NCI-H774 (cell line): ENCODE measurements at regions not wholly inside any gene's neighbourhood (a gene's known extent, or its start where the extent isn't known, plus 50 kb on each side); places are given as distances from the start of the nearest gene placed in this dataset.

Experiments used
- DNase-seq: peaks from one replicate; lab custom pipeline; 2025; lab: John Stamatoyannopoulos, UW

DNA sequence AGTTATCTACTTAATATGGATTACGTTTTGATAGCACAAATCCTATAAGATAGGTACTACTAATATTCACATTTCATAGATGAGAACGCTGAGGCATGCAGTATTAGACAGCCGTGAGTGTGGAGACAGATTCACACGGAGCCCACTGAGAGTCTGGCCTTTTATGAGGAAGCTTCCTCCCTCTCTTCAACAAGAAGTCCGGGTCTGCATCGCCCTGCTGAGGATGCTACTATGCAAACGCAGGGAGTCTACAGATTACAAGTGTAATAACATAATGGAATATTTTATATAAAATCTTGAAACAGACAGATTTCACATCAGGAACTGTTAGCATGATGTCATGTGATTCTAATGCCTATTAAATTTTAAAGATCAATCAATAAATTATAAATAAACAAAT, 255.9 kb upstream of the GLI3 start:
- DNase-seq: no peak

DNA sequence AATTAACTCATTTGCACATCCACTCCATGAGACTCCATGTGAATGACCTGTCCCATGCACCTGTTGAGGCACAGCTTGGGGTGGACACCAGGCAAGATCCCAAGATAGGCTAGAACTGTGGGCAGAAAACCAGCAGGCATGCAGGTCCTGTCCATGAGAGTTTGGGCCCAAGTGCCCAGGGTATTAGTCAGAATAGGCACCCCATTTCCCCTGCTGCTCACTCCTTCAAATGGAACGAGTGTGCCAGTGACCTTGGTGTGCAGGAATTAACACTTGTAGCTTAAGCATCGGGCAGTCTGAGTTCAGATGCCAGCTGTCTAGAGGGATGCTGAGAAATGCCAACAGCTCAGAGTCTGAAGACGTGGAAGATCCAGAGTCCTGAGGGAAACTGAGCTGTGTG, 254.1 kb upstream of the GLI3 start:
- DNase-seq: no peak

DNA sequence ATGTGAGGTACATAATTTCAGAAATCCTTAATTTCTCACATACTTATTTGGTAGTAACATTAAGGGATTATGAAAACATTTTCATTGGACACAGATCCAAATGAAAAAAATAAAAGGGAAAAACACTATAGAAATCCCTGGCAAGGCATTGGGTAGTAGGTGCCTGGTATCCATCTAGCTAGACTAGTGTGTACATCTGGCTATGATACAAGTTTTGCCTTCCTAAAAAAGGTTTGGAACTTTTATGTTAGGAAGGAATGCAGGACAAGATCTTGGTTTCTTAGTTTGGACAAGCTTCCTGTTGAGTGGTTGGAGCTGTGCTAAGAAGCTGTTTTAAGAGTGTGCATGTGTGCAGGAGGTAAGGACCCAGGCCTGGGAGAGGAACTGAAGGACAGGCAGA, 252.3 kb upstream of the GLI3 start:
- no peak for DNase-seq

DNA sequence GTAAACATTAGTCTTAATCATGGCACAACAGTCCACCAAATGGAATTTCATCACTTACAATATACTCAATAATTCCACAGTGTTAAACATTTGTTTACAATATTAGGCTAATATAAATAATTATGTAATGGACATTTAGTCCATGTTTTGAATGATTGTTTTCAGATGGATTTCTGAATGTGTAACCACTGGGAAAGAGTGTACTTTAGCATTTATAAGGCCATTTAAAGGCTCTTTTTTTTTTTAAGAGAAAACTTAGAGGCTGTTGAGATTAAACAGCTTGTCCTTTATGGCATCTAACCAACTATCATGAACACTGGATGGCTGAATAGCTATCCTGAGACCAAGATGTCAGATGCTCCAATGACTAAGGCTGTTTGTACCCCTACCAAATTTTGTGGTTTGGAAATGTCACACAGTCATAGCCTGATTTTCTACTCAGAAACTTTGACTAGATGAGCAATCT, 248.3 kb upstream of the GLI3 start:
- no peak for DNase-seq

DNA sequence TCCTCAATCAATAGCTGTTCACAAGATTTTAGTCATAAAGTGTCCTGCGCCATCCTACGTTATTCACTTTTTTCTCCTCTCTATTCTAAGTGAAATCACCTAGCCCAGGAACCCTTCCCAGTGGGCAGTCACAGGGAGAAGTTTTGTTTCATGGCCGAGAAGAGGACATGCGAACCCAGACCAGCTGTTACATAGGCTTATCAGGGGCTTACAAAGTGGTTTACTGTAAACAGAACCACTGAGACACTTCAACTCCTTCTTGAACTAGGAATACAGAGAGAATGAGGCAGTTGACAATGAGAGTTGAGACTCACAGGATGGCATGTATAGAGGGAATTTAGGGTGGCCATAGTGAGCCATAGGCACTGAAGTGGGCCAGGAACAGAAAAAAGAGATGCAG, 246.9 kb upstream of the GLI3 start:
- no peak for DNase-seq

DNA sequence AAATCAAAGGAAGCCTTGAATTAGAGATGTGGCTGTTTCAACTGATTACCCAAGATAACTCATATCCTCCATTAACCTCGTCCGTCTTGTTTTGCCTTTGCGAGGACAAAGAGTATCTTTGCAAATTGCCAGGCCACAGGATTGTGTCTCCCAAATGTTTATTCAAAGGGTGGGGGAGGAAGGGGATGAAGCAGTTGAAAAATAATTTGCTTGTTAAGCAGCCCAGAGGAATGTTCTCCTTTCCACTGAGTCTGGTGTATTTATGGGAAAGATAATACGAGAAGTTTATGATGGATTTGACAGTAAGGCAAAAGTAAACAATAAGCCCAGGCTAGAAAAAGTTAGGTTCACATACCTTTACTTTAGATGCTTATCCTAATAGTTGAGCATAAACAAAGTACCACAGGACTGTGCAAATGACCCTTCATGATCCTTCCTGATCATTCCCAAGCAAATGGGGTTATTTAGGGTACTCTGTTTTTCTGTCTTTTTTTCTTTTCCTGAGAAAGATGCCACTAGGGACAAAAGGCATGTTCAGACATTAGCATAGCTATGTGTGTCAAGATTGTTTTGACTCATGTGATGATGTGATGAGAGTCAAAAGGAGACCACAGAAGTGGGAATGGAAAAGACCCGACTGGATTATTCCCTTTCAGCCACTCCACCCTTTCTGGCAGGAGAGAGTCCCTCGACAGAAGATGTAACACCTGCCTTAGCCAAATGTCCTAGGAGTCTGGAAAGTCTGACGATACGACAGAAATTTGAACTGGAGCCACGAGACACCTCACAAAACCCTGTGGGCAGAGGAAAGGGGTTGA, 243.0 kb upstream of the GLI3 start:
- DNase-seq: no peak

DNA sequence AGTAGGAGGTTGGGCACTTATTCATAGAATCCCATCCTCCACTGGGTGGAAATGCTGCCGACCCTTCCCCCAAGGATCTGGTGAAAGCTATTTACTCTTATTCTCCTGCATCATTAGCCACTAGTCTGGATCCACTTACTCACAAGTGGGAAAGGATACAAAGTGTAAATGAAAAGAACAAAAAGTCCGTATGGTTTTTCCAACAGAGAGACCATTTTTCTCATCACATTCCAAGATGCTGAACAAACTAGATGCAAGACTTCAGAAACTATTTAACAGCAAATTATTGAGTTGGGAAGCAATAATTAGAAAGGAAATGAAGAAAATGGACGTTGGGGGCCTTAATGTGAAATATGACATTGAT, 242.4 kb upstream of the GLI3 start:
- DNase-seq: no peak

DNA sequence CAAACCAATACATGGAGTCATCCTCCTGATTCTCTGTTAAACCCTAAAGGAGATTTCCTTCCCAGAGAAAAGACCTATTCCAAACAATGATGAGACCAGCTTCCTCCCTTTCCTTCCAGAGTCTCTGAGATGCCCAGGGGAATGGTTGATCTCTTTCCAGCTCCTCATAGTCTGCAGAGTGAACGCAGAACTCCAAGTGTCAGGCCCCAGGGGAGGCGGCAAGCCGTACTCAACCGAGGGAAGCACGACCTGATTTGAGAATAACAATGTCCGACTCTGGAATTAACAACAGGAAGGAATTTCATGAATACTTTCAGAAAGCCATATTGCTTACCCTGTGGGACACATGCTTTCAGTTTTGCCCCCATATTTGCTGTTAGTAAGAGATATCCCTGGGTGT, 241.7 kb upstream of the GLI3 start:
- no peak for DNase-seq

DNA sequence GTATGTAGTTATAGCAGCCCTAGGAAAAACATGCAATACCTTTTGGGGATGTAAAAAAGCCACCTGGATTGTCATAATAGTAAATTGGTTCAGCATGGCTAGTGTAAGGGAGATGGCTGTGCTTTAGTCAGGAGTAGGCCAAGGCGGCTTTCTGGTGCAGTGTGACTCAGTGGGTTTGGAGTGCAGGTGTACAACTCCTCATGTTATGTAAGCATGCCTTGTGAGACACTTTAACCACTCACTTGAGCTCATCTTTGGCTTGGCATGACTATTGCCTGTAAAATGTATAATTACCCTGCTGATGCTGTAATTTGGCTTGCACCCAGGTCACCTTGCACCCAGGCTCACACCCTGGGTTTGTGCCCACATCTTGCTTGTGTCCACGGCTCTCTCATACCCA, 239.2 kb upstream of the GLI3 start:
- DNase-seq: no peak

DNA sequence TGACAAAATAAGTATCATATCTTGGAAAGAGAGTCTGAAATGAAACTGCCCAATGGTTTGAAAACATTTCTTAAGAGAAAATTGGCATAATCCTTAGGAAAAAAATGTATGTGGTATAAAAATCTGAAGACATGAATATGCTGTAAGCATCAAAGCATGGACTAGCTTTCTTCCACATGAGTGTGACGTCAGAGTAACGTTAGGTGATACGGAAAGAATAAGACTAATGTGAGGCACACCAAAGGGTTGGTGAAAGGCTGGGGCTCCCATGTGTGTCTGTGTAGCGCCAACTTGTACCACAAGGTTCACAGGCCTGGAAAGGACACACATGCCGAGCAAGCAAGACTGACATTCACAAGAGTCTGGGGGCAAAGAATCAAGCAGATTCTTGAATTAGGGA, 238.1 kb upstream of the GLI3 start:
- no peak for DNase-seq

DNA sequence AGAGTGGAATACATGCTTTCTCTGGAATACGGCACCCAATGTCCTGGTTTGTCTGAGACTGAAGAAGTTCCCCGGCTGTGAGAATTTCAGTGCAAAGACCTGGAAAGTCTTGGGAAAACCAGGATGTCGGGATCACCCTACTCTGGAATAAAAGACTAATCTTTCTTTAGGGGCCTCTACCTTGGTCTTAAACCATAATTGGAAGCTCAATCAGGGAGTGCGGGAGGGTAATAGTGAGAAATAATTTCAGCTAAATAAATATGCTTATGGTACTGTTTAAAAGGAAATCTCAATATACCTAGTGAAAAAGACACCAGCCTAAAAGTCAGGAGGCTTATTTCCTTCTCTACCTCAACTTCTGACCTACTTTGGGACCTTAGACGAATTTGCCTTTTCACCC, 236.1 kb upstream of the GLI3 start:
- DNase-seq: no peak

DNA sequence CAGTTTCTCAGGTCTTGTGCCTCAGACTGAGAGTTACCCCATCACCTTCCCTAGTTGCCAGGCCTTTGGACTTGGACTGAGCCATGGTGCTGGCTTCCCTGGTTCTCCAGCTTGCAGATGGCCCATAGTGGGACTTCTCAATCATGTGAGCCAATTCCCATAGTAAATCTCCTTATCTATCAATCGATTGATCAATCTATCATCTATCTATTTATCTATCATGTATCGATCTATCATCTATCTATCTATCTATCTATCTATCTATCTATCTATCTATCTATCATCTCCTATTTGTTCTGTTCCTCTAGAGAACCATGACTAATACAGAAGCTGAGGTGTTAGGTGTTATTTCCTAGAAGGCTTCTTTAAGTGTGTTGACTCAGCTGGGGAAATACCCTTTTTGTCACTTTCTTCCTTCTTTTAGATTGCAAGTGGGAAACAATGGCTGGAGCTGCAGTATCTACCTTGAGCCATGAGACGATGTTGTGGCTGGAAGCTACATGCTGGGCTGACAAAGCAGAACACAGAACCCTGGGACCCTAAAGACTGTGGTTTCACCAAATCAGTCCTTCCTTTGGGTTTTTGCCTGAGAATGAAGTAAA, 234.7 kb upstream of the GLI3 start:
- DNase-seq: no peak

DNA sequence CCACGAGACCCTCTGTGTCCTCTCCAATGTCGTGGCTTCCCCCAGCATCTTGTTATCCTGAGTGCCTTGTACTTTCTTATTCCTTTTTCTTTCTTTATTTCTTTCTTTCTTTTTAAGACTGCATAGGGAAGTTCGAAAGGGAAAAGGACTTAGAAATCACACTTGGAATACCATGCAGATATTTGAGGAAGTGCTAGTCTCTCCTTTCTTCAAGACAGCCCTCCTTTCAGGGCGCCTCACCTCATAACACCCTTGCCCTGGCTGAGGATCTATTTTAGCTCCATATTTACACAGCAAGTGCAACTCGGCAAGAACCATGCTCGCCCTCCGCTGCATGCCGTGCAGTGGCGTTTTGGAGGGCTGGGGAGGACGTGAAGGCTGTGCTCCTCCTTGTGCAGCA, 232.3 kb upstream of the GLI3 start:
- no peak for DNase-seq

DNA sequence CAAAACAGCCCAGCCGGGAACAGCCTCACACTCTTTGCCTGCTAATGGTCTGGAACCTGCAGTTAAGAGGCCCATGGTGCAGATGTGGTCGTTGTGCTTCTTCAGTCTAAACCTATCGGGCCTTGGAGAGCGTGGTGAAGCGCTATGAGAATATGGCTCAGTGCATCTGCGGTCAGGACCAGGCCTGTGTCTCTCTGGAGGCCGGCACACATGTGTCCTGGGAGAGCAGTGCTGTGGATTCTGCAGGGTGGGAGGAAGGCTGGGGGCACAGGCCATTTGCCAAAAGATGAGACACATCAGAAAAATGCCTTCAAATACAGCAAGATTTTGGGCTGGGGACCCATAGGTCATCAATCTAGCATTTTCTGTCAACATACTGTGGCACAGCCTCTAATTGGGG, 231.5 kb upstream of the GLI3 start:
- DNase-seq: no peak

DNA sequence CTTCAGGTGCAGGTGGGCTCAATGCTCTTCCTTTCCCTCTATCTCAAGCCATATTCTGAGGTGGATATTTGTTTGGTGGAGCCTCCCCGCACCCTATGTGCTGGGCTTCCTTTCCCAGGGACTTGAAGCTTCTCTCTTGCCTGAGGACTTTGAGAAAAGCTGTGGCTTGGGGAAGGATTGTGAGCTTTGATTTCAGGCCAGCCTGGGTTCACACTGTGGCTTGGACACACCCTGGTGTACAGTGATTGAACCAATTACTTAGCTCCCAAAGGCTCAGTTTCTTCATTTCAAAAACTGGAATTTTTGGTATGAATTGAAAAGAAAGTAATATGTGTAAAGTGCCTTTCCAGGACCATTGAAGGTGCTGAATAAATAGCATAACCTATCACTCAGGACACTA, 224.5 kb upstream of the GLI3 start:
- DNase-seq: no peak

DNA sequence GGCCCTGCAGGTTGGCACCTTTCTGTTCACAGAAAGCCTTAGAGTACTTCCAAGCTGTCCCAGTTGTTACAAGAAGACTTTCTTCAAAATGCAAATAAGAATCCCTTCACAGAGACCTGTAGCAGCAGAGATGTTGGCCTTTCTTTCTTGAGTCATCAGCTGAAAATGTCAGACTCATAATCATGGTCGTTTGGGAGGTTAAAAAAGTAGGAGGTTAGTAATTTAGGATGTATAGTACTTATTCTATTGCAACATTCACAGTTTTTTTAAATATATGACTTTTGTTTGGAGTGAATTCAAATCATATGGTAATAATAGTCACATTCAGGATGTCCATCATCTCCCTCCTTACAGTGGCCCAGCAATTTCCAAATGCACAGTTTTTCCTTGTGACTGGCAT, 223.9 kb upstream of the GLI3 start:
- no peak for DNase-seq

DNA sequence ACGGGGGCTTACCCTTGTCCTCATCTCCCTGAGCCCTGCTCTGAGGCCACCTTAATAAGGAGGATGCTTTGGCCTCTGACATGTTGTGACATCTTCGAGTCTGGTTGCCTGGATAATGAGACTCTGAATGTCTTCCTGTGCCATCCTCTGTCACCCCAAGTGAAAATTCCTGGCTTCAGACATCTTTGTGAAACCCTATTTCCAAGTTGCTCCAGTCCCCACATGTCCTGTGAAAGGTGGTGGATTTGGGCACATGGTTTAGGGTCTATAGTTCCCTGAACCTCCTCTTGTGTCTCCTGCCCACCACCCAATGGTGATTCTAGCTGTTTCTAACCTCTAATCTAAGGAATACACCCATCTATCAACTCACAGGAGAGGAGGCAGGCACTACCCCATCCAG, 223.1 kb upstream of the GLI3 start:
- DNase-seq: no peak

DNA sequence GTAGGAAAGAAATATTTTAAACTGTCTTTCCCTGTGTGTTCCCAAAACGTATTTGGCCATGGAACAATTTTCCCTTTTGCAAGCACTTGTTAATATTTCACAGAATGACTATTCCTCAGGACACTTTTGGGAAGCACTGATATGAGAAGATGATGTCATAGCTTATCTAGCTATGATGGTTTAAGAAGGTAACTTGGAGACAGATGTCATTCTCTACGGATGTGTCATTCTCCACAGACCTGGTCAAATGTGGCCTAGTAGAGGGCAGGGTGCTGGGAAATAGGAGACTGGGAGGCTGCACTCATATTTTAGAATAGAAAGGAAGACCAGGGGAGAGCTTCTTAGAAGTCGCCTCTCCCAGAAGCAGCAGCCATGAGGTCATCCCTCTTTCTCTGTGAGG, 220.7 kb upstream of the GLI3 start:
- no peak for DNase-seq

DNA sequence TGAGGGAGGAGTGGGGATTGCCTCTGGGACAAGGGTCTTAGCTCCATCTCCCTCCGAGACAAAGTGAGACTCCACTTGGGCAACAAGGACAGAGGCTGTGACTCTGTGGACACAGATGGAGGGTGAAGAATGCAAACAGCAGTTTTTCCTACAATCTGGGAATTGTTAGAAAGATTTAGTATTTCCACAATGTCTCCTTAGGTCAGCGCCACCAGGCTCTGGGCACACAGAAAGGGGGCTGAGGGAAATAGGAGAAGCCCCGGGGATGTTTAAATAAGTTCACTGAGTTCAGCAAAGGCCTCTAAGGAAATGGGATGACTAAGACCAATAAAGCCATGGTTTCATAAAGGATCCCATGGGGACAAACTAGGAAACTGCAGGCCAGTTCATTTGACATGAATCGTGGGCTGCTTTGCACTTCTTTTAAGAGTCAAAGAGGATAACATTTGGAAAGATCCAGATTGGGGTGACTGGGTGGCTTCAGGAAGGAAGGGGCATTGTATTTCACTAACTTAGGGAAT, 219.8 kb upstream of the GLI3 start:
- DNase-seq: no peak

DNA sequence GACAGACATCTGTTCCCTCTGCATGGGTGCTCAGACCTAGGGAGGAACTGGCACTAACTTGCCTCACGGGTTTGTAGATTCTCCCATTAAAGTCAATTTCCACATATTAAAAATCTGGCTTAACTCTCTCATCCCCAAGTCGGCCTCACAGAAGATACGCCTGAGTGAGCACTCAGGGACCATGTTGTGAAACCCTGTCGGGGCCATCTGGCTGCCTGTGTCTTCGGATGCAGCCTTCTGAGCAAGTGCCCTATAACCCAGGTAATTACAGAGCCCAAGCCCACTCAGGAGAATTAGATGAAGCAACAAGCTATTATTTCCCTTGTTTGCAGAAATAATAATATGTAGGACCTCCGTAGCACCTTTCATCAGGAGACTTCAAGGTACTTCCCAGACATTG, 219.3 kb upstream of the GLI3 start:
- DNase-seq: no peak

DNA sequence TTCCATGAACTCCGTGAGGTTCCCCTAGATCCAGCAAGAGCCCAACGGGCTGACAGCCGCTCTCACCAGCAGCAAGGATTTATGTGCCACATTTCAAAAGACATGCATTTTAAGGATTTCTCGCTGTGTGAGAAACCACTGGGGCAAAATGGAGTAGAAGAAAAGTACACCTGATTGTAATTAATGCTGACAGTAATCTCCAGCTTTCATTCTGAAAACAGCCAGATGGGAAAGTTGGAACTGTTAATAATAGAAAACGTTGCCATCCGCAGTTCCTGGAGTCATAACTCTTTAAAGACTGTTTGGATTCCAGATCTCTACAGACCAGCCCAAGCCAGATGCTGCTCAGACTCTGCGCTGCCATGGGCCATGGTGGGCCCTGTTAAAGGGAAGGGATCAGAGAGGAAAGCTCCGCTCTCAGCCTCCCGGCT, 216.9 kb upstream of the GLI3 start:
- DNase-seq: no peak

DNA sequence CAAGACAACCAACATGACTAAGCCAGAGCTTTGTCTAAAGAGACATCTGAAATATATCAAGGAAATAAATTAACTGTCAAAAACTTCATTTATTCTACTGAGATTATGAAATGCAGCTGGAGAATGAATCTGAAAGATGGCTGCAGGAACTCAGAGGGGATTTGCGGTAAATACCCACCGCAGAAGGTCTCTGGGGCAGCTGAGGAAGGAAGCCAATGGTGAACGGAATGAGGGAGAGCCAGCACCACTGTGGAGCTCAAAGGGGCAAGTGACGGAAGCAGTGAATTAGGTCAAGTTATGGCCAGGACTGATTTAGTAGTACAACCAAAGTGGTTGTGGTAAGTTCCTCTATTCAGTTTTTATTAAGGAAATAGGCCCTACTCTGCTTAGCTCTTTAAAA, 215.3 kb upstream of the GLI3 start:
- no peak for DNase-seq

DNA sequence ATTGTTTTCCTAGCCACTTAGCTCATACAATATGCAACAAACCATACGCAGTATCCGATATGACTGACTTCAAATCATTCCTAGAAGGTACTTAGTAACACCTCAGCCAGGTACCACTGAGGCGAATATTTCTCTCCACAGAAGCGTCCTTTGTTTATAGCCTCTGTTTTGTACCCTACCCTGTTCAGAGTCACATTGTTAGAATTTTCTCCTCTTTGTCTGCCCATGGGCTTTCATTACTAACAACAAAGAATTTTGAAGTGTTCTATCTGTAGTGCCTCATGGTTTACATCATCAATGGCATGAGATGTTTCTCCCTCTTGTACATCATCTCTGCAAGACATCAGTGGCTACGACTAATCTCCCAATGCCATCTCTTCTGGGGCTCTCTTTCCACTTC, 212.4 kb upstream of the GLI3 start:
- DNase-seq: no peak

DNA sequence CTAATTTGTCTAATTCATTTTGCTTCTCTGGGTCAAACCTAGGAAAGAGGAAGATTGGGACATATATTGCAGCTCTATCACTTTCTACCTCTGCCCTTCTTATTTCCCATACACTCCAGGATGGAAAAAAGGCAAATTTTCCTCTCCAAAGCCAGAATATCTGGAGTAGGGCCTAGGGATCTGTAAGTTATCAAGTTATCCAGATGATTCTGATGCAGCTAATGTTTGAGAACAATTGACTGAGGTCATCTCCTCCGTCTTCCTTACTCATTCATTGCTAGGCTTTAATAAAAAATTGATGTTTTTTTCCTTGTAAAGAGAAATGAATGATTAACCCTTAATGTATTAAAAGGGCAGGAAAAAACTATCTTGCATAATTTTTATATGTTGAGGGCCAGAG, 211.9 kb upstream of the GLI3 start:
- no peak for DNase-seq
